Coronary artery (tissue), 2 donors: ENCODE measurements at regions not wholly inside any gene's neighbourhood (a gene's known extent, or its start where the extent isn't known, plus 50 kb on each side); places are given as distances from the start of the nearest gene placed in this dataset.
A peak's percentile ranks its signal among the peaks of the same experiment; 100 is the strongest.

ENCODE experiments used
- DNase-seq: peaks from one replicate; pipeline ENCODE4 v3.0.0-alpha.2; 2017; ENCODE audit warnings: low spot score
- H3K27ac ChIP-seq, 2 donors: fragments of 200-600 bp; sonication (generic); one replicate each; pipeline ENCODE4 v1.5.1; 2016 to 2019
- H3K4me3 ChIP-seq: fragments of 200-600 bp; sonication (generic); 2 replicates; pipeline ENCODE4 v1.5.1; 2016; ENCODE audit warnings: mild to moderate bottlenecking, moderate library complexity
- CTCF ChIP-seq: fragments of 200-600 bp; sonication (generic); IDR thresholded peaks from one replicate; pipeline ENCODE4 v1.5.1; 2019; ENCODE audit warnings: antibody characterized with exemption

GRCh38 chr10:44803862-44804261 lies 107.3 kb upstream of the TMEM72 start:
- DNase-seq = no peak
- TF ChIP-seq CTCF = no peak
- no peak overlapping the region for H3K4me3 ChIP-seq
- no peak overlapping the region for H3K27ac ChIP-seq

GRCh38 chr10:44804661-44805060 lies 106.5 kb upstream of the TMEM72 start:
- no peak for TF ChIP-seq CTCF
- no peak for DNase-seq
- no peak overlapping the region for H3K4me3 ChIP-seq
- H3K27ac ChIP-seq = no peak overlapping the region

- peak; percentile 64 for DNase-seq
- Histone ChIP-seq H3K4me3 (no peak overlapping the region), H3K27ac (no peak overlapping the region)
- TF ChIP-seq CTCF = no peak
These were observed 105.5 kb upstream of the TMEM72 start for GRCh38 chr10:44805466-44806210.

- no peak for DNase-seq
- H3K4me3 ChIP-seq = no peak overlapping the region
- H3K27ac ChIP-seq = no peak overlapping the region
- TF ChIP-seq CTCF = no peak
These were observed 104.2 kb upstream of the TMEM72 start for GRCh38 chr10:44806950-44807349.

GRCh38 chr10:44807451-44807850 lies 103.7 kb upstream of the TMEM72 start:
- no peak overlapping the region for H3K27ac ChIP-seq

GRCh38 chr10:44809647-44810046 lies 101.5 kb upstream of the TMEM72 start:
- Histone ChIP-seq H3K4me3 (no peak overlapping the region), H3K27ac (no peak overlapping the region)
- TF ChIP-seq CTCF = no peak
- no peak for DNase-seq

More at GRCh38 chr10:44807451-44807850, 103.7 kb upstream of the TMEM72 start:
- DNase-seq = no peak
- no peak for TF ChIP-seq CTCF
- no peak overlapping the region for H3K4me3 ChIP-seq

- H3K27ac ChIP-seq = peak overlapping the region in 1 of 2 donors; percentile 25
- TF ChIP-seq CTCF = no peak
- DNase-seq = no peak
- H3K4me3 ChIP-seq = no peak overlapping the region
These were observed 100.1 kb upstream of the TMEM72 start for GRCh38 chr10:44811072-44811471.
